ENCODE measurements at regions not wholly inside any gene's neighbourhood (a gene's known extent, or its start where the extent isn't known, plus 50 kb on each side); places are given as distances from the start of the nearest gene placed in this dataset.

GRCh38 chrX:122078079-122078478, 1030.7 kb downstream of the GLUD2 start (continued):
- TF ChIP-seq YY1 (IDR thresholded peaks at IDR 0.05; ENCODE audit: low read depth, low read length) (no peak), ZNF687 (IDR thresholded peaks at IDR 0.05) (no peak), RAD51 (IDR thresholded peaks at IDR 0.05) (no peak), CBX3 (IDR thresholded peaks at IDR 0.05; ENCODE audit: borderline replicate concordance, low read depth) (no peak), POLR2AphosphoS2 (IDR thresholded peaks at IDR 0.05; ENCODE audit: low read depth, low read length) (no peak), BCLAF1 (IDR thresholded peaks at IDR 0.05) (no peak), NFIC (IDR thresholded peaks at IDR 0.05; ENCODE audit: low read depth, low read length) (no peak), FOXK2 (IDR thresholded peaks at IDR 0.05) (no peak)

Measured in GM12878 (cell line).